Esophagus squamous epithelium (tissue), 4 donors: ENCODE measurements at regions not wholly inside any gene's neighbourhood (a gene's known extent, or its start where the extent isn't known, plus 50 kb on each side); places are given as distances from the start of the nearest gene placed in this dataset.

ENCODE experiments used
- POLR2A ChIP-seq, 4 donors: fragments of 450-650 bp; IDR thresholded peaks; one replicate each; pipeline ENCODE4 v1.6.1; 2017; ENCODE audit warnings: antibody characterized with exemption in 4 of 4, mild to moderate bottlenecking in 4 of 4, moderate library complexity in 3 of 4
- TF ChIP-seq, protein P1 (sequence below), 6 experiments: fragments of 450-650 bp in 4 of 6; fragments of 200-600 bp in 2 of 6; sonication (generic) in 2 of 6; IDR thresholded peaks; one replicate each; pipeline ENCODE4 v1.5.1; 2016 to 2019; ENCODE audit warnings: antibody characterized with exemption in 6 of 6, mild to moderate bottlenecking in 4 of 6, moderate library complexity in 4 of 6

- TF ChIP-seq, protein P1, sequence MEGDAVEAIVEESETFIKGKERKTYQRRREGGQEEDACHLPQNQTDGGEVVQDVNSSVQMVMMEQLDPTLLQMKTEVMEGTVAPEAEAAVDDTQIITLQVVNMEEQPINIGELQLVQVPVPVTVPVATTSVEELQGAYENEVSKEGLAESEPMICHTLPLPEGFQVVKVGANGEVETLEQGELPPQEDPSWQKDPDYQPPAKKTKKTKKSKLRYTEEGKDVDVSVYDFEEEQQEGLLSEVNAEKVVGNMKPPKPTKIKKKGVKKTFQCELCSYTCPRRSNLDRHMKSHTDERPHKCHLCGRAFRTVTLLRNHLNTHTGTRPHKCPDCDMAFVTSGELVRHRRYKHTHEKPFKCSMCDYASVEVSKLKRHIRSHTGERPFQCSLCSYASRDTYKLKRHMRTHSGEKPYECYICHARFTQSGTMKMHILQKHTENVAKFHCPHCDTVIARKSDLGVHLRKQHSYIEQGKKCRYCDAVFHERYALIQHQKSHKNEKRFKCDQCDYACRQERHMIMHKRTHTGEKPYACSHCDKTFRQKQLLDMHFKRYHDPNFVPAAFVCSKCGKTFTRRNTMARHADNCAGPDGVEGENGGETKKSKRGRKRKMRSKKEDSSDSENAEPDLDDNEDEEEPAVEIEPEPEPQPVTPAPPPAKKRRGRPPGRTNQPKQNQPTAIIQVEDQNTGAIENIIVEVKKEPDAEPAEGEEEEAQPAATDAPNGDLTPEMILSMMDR (IDR thresholded peaks at IDR 0.05), result no peak
- no peak for TF ChIP-seq POLR2A (IDR thresholded peaks at IDR 0.05)
These were observed 155.0 kb upstream of the HTR1E start for GRCh38 chr6:86782328-86782727.
